SK-N-SH (cell line): ENCODE measurements at regions not wholly inside any gene's neighbourhood (a gene's known extent, or its start where the extent isn't known, plus 50 kb on each side); places are given as distances from the start of the nearest gene placed in this dataset.

Experiments used
- CTCF ChIA-PET: fragments of 300-600, 350-600 bp; formaldehyde crosslinking; extraction: SDS; loops from one replicate; lab custom pipeline; 2021; lab: Yijun Ruan, JAX
- POLR2A ChIA-PET: fragments of 350-600 bp; sonication (Branson Sonifier 250); formaldehyde crosslinking; extraction: SDS; loops from one replicate; lab custom pipeline; 2020; ENCODE audit warnings: antibody characterized with exemption, inconsistent platforms; lab: Yijun Ruan, JAX
- DNase-seq: peaks from one replicate; pipeline ENCODE4 v3.0.0; 2012
- H2AFZ ChIP-seq: fragments of 200-600 bp; sonication (generic); 2 replicates; pipeline ENCODE4 v1.8.1; 2016; ENCODE audit warnings: antibody characterized with exemption, mild to moderate bottlenecking, low read depth
- H3F3A ChIP-seq: fragments of 200-600 bp; sonication (generic); replicated peaks from 2 replicates; pipeline ENCODE3; 2016; ENCODE audit warnings: antibody characterized with exemption, mild to moderate bottlenecking; ENCODE audit not compliant: insufficient read depth
- H3K27ac ChIP-seq, 2 experiments: fragments of 200-500 bp in 1 of 2; fragments of 200-600 bp in 1 of 2; sonication (Bioruptor generic) in 1 of 2; sonication (generic), shearing (Covaris generic) in 1 of 2; 2 replicates each; pipeline versions ENCODE4 v1.5.1 to v1.6.1; 2014 to 2016; ENCODE audit warnings: low read depth in 2 of 2, inconsistent platforms in 1 of 2, low read length in 1 of 2, mild to moderate bottlenecking in 1 of 2, mixed read lengths in 1 of 2
- H3K27me3 ChIP-seq: fragments of 200-600 bp; sonication (generic), shearing (Covaris generic); 2 replicates; pipeline ENCODE4 v1.6.1; 2016; ENCODE audit warnings: mixed run types; ENCODE audit not compliant: insufficient read depth
- H3K36me3 ChIP-seq, 2 experiments: fragments of 200-500 bp in 1 of 2; fragments of 200-600 bp in 1 of 2; sonication (Bioruptor generic) in 1 of 2; sonication (generic) in 1 of 2; replicated peaks in 1 of 2; 2 replicates each; pipeline versions ENCODE3 to v1.5.1; 2014 to 2016; ENCODE audit warnings: low read length in 1 of 2, mild to moderate bottlenecking in 1 of 2; ENCODE audit not compliant: insufficient read depth in 2 of 2, control insufficient read depth in 1 of 2
- H3K4me1 ChIP-seq, 2 experiments: fragments of 200-500 bp in 1 of 2; fragments of 200-600 bp in 1 of 2; sonication (Bioruptor generic) in 1 of 2; sonication (generic), shearing (Covaris generic) in 1 of 2; 2 replicates each; pipeline versions ENCODE4 v1.5.1 to v1.6.1; 2014 to 2016; ENCODE audit warnings: low read depth in 1 of 2, low read length in 1 of 2, mixed run types in 1 of 2; ENCODE audit not compliant: insufficient read depth in 2 of 2, control insufficient read depth in 1 of 2
- H3K4me2 ChIP-seq: fragments of 200-600 bp; sonication (generic), shearing (Covaris generic); 2 replicates; pipeline ENCODE4 v1.6.1; 2017; ENCODE audit warnings: mixed run types
- H3K4me3 ChIP-seq, 2 experiments: fragments of 200-500 bp in 1 of 2; fragments of 200-600 bp in 1 of 2; sonication (Bioruptor generic) in 1 of 2; sonication (generic), shearing (Covaris generic) in 1 of 2; 2 replicates each; pipeline versions ENCODE4 v1.5.1 to v1.8.1; 2014 to 2016; ENCODE audit warnings: low read depth in 2 of 2, inconsistent platforms in 1 of 2, low read length in 1 of 2, mild to moderate bottlenecking in 1 of 2, mixed read lengths in 1 of 2, moderate library complexity in 1 of 2
- H3K79me2 ChIP-seq: fragments of 200-600 bp; sonication (generic); 2 replicates; pipeline ENCODE4 v1.8.1; 2017; ENCODE audit warnings: mild to moderate bottlenecking; ENCODE audit not compliant: insufficient read depth
- H3K9ac ChIP-seq: fragments of 200-600 bp; sonication (generic); 2 replicates; pipeline ENCODE4 v1.6.1; 2017; ENCODE audit warnings: mixed run types
- H3K9me2 ChIP-seq: fragments of 200-600 bp; sonication (generic); 2 replicates; pipeline ENCODE4 v1.6.1; 2017; ENCODE audit warnings: mixed run types
- H3K9me3 ChIP-seq: fragments of 200-600 bp; sonication (generic); 2 replicates; pipeline ENCODE4 v1.6.1; 2017; ENCODE audit warnings: mixed run types, mild to moderate bottlenecking, moderate library complexity
- H4K20me1 ChIP-seq: fragments of 200-600 bp; sonication (generic); 2 replicates; pipeline ENCODE4 v1.6.1; 2017; ENCODE audit warnings: mild to moderate bottlenecking, mixed run types; ENCODE audit not compliant: insufficient read depth
- CHD2 ChIP-seq: fragments of 150-350 bp; IDR thresholded peaks from 2 replicates; pipeline ENCODE4 v1.6.1; 2018; ENCODE audit warnings: low read length; ENCODE audit not compliant: partially characterized antibody
- EZH2phosphoT487 ChIP-seq: fragments of 200-600 bp; sonication (generic); IDR thresholded peaks from 2 replicates; pipeline ENCODE4 v1.6.1; 2017; ENCODE audit warnings: low read depth, mixed run types, mild to moderate bottlenecking, antibody characterized with exemption, moderate library complexity, borderline replicate concordance
- FOSL2 ChIP-seq: IDR thresholded peaks from 2 replicates; pipeline ENCODE4 v1.4.0; 2012; ENCODE audit warnings: low read depth, mild to moderate bottlenecking, moderate library complexity, borderline replicate concordance
- GATA2 ChIP-seq: sonication (generic); formaldehyde crosslinking; IDR thresholded peaks from 2 replicates; pipeline ENCODE4 v1.5.0; 2020; ENCODE audit warnings: mild to moderate bottlenecking, missing genetic modification reagents
- JUND ChIP-seq: IDR thresholded peaks from 2 replicates; pipeline ENCODE4 v1.4.0; 2012
- MXI1 ChIP-seq: IDR thresholded peaks from 2 replicates; pipeline ENCODE4 v1.6.1; 2012; ENCODE audit warnings: mild to moderate bottlenecking, low read depth, low read length, improper control_type of control experiment
- NFIC ChIP-seq: IDR thresholded peaks from 2 replicates; pipeline ENCODE4 v1.4.0; 2012; ENCODE audit warnings: borderline replicate concordance
- POLR2AphosphoS5 ChIP-seq: IDR thresholded peaks from 2 replicates; pipeline ENCODE4 v1.6.1; 2012; ENCODE audit warnings: low read depth, low read length
- RAD21 ChIP-seq: IDR thresholded peaks from 2 replicates; pipeline ENCODE4 v1.6.1; 2012; ENCODE audit warnings: mild to moderate bottlenecking, low read length
- RCOR1 ChIP-seq: fragments of 150-350 bp; IDR thresholded peaks from 2 replicates; pipeline ENCODE4 v1.6.1; 2017; ENCODE audit warnings: antibody characterized with exemption, low read length
- RXRA ChIP-seq: IDR thresholded peaks from 2 replicates; pipeline ENCODE4 v1.4.0; 2012; ENCODE audit warnings: low read depth, mild to moderate bottlenecking, borderline replicate concordance
- SIN3A ChIP-seq: IDR thresholded peaks from 2 replicates; pipeline ENCODE4 v1.6.1; 2012; ENCODE audit warnings: low read depth, mild to moderate bottlenecking, low read length, moderate library complexity, borderline replicate concordance
- TAF1 ChIP-seq: IDR thresholded peaks from 2 replicates; pipeline ENCODE4 v1.6.1; 2012; ENCODE audit warnings: low read depth, mild to moderate bottlenecking, low read length, moderate library complexity, borderline replicate concordance
- YY1 ChIP-seq: IDR thresholded peaks from 2 replicates; pipeline ENCODE4 v1.4.0; 2012; ENCODE audit warnings: low read depth, mild to moderate bottlenecking
- WGBS: methylation state at CpG from one replicate; pipeline ENCODE4 v1.1.6; 2017; ENCODE audit warnings: low lambda C conversion rate; 5-methylcytosine and 5-hydroxymethylcytosine counted together
- TF ChIP-seq, protein P1 (sequence below): fragments of 150-350 bp; IDR thresholded peaks from 2 replicates; pipeline ENCODE4 v1.6.1; 2017; ENCODE audit warnings: antibody characterized with exemption, low read length, low read depth, borderline replicate concordance
- TF ChIP-seq, protein P2 (sequence below): fragments of 200-600 bp; sonication (generic); IDR thresholded peaks from 2 replicates; pipeline ENCODE4 v1.6.1; 2017; ENCODE audit warnings: antibody characterized with exemption, mild to moderate bottlenecking, moderate library complexity
- TF ChIP-seq, protein P3 (sequence below): IDR thresholded peaks from 2 replicates; pipeline ENCODE4 v1.4.0; 2012; ENCODE audit warnings: low read depth, borderline replicate concordance
- TF ChIP-seq, protein P4 (sequence below): IDR thresholded peaks from 2 replicates; pipeline ENCODE4; 2012

DNA sequence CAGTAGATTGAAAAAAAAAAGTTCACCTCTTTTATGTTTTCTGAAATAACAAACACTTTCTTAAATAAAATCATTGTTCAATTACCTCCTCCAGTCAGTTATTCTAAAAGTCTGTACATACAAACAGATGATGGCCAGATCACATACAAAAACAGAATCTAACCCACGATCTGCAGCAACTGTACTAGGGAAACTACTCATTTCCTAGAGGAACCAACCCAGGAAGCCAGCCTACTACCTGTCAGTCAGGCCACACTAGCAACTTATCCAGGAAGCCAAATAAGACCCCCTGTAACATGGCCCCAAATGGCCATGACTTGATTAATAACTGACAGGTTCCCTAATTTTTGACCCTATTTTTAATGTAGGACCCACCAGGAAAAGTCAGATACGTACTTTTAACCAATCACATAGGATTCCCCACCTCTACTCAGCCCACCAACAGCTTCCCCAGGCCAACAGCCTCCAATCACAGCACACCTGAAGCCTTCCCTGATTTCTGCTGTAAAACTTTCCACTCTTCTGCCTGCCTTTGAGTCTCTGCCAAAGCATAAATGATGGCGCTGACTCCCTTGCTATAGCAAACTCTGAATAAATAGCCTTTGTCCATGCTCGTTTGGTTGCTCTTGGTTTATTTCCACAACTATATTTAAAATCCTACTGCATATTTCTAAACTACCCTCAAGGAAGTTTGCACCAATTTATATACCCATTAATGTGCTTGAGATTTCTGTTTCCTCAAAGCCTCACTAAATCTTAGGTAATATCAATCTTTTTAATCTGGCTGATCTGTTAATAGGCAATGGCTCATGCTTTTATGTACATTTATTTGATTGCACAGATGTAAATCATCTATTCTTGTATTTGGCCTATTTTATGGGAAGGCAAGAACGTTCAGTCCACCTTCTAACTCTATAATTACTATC, 486.4 kb downstream of the FBXO15 start:
- ChIA-PET CTCF (no interaction called here), POLR2A (no interaction called here)
- Histone ChIP-seq H3K79me2 (no peaks in the 10 kb centered on the region), H3K36me3 (no peaks in the 10 kb centered on the region), H3K9ac (no peak overlapping the region), H3K9me3 (no peaks in the 10 kb centered on the region), H3K4me1 (no peaks in the 10 kb centered on the region), H2AFZ (no peak overlapping the region), H4K20me1 (no peaks in the 10 kb centered on the region), H3K27me3 (no peaks in the 10 kb centered on the region; the same call in 1 of the 2 replicates), H3K27ac (no peak overlapping the region), H3K9me2 (no peaks in the 10 kb centered on the region), H3K4me3 (no peak overlapping the region), H3K4me2 (no peak overlapping the region), H3F3A (no peaks in the 10 kb centered on the region)
- 32% methylated on average over 5 of the region's 5 CpGs for WGBS
- DNase-seq = no peak
- TF ChIP-seq JUND = no peak
- TF ChIP-seq GATA2 = no peak
- no peak for TF ChIP-seq RXRA
- no peak for TF ChIP-seq EZH2phosphoT487
- TF ChIP-seq RCOR1 = no peak
- TF ChIP-seq, protein P1, sequence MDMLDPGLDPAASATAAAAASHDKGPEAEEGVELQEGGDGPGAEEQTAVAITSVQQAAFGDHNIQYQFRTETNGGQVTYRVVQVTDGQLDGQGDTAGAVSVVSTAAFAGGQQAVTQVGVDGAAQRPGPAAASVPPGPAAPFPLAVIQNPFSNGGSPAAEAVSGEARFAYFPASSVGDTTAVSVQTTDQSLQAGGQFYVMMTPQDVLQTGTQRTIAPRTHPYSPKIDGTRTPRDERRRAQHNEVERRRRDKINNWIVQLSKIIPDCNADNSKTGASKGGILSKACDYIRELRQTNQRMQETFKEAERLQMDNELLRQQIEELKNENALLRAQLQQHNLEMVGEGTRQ = no peak

DNA sequence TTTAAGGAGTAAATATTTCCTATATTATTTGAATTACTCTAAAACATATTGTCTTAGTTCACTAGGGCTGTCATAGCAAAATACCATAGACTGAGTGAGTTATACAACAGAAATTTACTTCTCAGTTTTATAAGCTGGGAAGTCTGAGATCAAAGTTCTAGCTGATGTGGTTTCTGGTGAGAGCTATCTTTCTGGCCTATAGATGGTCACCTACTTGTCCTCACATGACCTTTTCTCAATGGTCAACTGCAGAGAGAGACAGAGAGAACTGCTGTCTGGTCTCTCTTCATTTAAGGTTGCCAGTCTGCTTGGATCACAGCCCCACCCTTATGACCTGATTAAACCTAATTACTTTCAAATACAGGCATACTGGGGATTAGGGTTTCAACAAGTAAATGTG, 490.9 kb downstream of the FBXO15 start:
- H3K79me2 ChIP-seq = no peaks in the 10 kb centered on the region
- ChIA-PET POLR2A (no interaction called here), CTCF (interaction anchor here (1.5 kb wide), 1 partner anchor 16 kb away, joined by 4 read pairs; no protein-coding TSS in a partner anchor)
- no peak overlapping the region for H3K4me2 ChIP-seq
- H3K27me3 ChIP-seq = no peaks in the 10 kb centered on the region; the same call in 1 of the 2 replicates
- H3F3A ChIP-seq = no peaks in the 10 kb centered on the region
- no peaks in the 10 kb centered on the region for H3K4me1 ChIP-seq
- no peak overlapping the region for H3K4me3 ChIP-seq
- no peak overlapping the region for H2AFZ ChIP-seq
- no peaks in the 10 kb centered on the region for H4K20me1 ChIP-seq
- TF ChIP-seq SIN3A (no peak), RAD21 (no peak), RXRA (no peak), TAF1 (no peak), MXI1 (no peak), YY1 (no peak), FOSL2 (no peak), CHD2 (no peak), JUND (no peak), POLR2AphosphoS5 (no peak), NFIC (no peak)
- TF ChIP-seq, protein P2, sequence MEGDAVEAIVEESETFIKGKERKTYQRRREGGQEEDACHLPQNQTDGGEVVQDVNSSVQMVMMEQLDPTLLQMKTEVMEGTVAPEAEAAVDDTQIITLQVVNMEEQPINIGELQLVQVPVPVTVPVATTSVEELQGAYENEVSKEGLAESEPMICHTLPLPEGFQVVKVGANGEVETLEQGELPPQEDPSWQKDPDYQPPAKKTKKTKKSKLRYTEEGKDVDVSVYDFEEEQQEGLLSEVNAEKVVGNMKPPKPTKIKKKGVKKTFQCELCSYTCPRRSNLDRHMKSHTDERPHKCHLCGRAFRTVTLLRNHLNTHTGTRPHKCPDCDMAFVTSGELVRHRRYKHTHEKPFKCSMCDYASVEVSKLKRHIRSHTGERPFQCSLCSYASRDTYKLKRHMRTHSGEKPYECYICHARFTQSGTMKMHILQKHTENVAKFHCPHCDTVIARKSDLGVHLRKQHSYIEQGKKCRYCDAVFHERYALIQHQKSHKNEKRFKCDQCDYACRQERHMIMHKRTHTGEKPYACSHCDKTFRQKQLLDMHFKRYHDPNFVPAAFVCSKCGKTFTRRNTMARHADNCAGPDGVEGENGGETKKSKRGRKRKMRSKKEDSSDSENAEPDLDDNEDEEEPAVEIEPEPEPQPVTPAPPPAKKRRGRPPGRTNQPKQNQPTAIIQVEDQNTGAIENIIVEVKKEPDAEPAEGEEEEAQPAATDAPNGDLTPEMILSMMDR = no peak
- TF ChIP-seq, protein P3, sequence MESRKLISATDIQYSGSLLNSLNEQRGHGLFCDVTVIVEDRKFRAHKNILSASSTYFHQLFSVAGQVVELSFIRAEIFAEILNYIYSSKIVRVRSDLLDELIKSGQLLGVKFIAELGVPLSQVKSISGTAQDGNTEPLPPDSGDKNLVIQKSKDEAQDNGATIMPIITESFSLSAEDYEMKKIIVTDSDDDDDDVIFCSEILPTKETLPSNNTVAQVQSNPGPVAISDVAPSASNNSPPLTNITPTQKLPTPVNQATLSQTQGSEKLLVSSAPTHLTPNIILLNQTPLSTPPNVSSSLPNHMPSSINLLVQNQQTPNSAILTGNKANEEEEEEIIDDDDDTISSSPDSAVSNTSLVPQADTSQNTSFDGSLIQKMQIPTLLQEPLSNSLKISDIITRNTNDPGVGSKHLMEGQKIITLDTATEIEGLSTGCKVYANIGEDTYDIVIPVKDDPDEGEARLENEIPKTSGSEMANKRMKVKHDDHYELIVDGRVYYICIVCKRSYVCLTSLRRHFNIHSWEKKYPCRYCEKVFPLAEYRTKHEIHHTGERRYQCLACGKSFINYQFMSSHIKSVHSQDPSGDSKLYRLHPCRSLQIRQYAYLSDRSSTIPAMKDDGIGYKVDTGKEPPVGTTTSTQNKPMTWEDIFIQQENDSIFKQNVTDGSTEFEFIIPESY = no peak
- TF ChIP-seq, protein P4, sequence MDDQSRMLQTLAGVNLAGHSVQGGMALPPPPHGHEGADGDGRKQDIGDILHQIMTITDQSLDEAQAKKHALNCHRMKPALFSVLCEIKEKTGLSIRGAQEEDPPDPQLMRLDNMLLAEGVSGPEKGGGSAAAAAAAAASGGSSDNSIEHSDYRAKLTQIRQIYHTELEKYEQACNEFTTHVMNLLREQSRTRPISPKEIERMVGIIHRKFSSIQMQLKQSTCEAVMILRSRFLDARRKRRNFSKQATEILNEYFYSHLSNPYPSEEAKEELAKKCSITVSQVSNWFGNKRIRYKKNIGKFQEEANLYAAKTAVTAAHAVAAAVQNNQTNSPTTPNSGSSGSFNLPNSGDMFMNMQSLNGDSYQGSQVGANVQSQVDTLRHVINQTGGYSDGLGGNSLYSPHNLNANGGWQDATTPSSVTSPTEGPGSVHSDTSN = no peak
- TF ChIP-seq, protein P1 = no peak
- H3K27ac ChIP-seq = no peak overlapping the region
- H3K36me3 ChIP-seq = no peaks in the 10 kb centered on the region
- H3K9ac ChIP-seq = no peak overlapping the region
- H3K9me2 ChIP-seq = no peaks in the 10 kb centered on the region
- H3K9me3 ChIP-seq = no peaks in the 10 kb centered on the region
- no peak for DNase-seq
